NCI-H2196 treated with DMSO at 0.1 percent for 48 hours (cell line): ENCODE measurements at regions not wholly inside any gene's neighbourhood (a gene's known extent, or its start where the extent isn't known, plus 50 kb on each side); places are given as distances from the start of the nearest gene placed in this dataset.
"Not testable (repeated sequence)": the region's sequence is repeated elsewhere in the genome, so short reads cannot be mapped to it uniquely, and the experiment has no call there.

Source experiments
- DNase-seq: peaks from one replicate; lab custom pipeline; 2025; ENCODE audit not compliant: unreplicated experiment; lab: John Stamatoyannopoulos, UW

DNA sequence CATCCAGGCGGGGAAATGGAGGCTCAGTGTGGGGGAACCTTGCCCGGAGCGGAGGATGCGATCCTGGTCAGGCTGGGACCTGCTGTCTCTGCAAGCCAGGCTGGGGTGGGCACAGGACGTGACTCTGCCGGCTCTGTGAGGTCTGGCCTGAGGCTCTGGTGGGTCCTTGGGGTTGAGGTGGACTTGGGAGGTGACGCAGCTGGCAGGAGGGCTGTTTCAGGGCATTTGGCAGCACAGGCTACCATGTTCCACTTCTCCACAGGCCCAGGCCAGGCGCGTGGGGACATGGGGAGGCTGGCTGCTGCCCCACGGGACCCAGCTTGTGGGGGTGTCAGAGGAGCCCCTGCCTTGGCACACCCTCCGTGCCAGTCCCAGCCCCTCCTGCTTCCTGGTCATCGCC is 1199.7 kb downstream of the BRD1 start:
- no peak for DNase-seq

DNA sequence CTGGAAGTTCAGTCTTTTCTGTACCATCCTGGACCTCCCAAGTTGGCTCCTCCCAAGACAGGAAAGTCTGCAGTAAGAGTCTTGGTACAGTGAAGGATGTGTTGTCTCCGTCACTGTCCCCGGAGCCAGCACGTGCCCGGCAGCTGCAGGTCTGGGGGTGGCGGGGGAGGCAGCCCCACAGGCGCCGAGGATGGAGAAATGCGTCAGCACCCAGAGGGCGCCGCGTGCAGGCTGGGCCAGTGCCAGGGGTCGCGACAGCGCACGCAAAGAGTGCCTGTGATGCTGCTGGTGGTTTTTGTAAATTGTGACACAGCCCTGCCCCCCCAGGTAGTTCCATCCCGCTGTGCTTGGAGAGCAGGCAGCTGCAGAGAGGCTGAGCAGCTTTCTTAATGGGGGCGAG is 1200.5 kb downstream of the BRD1 start:
- no peak for DNase-seq

DNA sequence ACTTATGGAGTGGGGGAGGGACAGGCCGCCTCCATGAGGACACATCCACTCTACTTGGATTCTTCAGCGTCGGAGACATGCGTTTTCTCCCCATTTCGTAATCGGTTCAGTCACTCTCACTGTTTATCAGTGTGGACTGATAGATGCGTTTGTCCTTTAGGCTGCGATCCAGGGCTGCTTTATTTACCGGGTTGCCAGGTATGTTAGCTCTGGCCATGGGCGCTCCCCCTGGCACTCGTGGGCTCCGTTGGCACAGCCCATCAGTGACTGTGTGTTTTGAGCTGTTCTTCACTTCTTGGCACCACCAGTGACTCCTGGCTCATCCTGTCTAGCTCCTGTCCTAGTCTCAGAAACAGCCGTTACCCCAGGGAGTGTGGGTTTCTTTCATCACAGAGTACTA is 1203.3 kb downstream of the BRD1 start:
- no peak for DNase-seq

DNA sequence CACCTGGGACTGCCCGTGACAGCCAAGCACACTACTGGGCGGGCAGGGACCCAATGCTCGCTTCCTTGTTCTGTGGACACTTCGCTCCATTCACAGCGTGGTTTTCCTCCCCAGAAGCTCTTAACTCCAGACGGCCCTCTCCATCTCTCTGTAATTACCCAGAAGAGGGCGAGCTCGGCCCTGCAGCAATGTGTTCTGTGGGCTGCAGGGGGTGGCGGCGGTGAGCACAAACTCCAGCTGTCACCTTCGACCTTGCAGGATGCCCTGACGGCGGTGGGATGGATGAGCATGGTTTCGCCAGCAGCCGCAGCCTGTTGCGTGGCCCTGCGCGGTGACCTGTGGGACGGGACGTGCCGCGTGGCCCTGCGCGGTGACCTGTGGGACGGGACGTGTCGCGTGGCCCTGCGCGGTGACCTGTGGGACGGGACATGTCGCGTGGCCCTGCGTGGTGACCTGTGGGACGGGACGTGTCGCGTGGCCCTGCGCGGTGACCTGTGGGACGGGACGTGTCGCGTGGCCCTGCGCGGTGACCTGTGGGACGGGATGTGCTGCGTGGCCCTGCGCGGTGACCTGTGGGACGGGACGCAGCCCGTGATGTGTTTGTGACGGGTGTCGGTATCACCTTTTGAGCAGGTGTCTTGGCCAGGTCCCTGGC is 1204.7 kb downstream of the BRD1 start:
- DNase-seq, result no peak

DNA sequence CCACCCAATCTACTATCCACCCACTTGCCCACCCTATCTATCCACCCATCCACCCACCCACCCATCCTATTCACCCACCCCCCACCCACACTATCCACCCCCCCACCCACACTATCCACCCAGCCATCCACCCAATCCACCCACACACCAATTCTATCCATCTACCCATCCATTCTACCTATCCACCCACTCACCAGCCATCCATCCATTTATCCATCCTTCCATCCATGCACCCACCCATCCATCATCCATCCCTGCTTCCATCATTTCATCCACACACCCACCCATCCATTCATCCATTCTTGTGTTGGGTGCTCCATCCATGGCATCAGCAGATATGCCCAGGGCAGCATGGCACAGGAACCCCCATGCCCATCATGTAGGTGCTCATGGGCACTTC is 1206.6 kb downstream of the BRD1 start:
- DNase-seq, result no peak

DNA sequence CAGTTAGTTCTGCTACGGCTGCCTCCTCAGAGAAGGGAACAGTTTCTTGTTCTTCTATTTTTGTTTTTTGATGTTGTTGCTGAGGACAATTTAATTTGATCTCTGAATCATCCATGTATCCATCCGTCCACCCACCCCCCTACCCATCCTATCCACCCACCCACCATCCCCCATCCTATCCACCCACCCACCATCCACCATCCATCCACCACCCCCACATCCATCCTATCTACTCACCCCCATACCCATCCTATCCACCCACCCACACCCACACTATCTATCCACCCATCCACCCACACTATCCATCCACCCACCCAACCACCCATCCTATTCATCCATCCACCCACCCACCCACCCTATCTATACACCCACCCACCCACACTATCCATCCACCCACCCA is 1207.2 kb downstream of the BRD1 start:
- not testable (repeated sequence) for DNase-seq

DNA sequence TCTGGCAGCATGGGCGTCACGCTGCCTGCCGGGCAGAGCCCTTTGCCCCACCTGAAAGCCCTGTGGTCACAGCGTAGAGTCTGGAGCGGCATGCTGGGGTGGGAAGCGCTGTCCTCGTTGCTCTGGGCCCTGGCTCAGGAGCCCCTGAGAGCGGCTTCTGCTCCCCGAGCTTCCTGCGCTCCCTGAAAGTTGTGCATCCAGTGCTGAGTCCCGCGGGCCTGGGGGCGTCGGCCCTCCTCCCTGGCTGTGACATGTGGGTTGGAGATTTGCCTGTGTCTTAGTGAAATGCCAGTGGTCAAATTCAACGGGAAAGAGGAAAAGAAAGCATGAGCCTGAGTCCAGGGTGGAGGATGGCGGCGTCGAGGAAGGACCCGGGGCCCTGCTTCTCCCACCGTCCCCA is 1208.0 kb downstream of the BRD1 start:
- no peak for DNase-seq

DNA sequence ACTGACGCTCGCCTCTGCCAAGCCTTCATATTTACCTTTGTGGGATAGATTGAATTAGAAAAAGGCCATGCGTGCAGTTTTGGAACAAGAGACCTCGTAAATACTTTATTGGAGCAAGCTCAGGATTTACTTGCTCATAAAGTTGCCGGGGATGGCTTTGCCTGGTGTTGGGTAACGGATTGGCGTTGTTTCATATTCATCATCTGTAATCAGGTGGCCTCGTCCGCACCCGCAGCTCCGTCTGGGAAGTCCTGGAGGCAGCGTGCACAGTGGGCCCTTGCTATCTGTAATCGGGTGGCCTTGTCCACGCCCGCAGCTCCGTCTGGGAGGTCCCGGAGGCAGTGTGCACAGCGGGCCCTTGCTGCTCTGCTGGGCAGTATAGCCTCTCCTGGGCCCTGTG is 1209.3 kb downstream of the BRD1 start:
- DNase-seq, result no peak

DNA sequence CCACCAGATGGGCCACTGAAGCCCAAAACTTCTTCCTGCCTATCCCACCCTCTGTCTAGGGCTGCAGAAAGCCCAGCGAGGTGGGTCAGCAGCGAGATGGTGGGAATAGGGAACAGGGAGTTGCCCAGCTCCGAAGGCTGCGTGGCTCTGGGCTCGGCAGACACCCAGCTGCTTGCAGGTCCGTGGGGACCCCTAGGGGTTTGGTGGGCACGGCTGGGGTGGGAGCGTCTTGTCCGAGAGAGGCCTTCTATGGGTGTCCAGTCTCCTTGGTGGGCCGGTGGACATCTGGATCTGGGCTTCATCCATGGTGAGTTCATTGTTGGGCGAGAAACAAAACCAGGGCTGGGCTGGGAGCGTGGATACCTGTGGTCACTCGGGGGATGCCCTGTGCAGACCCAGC is 1211.0 kb downstream of the BRD1 start:
- DNase-seq, result no peak

DNA sequence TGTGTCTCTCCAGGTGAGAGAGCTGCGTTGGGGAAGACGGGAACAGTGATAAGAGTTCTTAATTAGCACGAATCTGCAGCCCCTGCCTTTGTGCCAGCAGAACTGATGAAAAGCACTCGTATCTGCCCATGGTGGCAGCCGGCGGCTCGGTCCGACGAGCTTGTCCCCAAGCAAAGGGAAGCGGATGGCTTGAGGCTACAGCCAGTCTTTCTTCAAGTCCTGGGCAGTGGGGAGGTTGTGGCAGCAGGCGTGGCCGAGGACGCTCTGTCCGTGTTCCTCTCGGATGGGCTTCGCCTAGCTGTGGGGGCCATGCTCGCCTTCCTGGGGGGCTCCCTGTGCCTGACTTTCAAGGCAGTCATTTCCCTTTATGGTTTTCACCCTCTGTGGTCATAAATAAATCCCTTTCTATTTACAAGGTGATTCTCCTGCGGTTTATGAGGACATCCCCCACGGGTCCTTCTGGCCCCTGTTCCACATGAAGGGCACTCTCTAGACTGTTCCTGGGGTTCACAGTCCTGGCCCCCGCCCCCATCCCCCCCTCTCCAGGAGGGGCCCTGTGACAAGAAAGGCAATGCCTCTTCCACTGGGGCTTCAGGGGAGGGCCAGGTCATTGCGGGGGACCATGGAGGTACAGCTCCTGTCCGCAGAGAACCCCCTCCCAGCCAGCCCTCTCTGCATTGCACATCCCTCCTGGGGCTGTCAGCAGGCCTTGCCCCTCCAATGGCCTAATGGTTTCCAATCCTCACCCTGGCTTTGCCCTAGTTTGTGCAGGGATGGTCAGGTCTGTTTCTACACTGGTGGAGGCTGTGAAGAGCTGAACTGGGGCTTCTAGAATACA is 1212.3 kb downstream of the BRD1 start:
- no peak for DNase-seq

DNA sequence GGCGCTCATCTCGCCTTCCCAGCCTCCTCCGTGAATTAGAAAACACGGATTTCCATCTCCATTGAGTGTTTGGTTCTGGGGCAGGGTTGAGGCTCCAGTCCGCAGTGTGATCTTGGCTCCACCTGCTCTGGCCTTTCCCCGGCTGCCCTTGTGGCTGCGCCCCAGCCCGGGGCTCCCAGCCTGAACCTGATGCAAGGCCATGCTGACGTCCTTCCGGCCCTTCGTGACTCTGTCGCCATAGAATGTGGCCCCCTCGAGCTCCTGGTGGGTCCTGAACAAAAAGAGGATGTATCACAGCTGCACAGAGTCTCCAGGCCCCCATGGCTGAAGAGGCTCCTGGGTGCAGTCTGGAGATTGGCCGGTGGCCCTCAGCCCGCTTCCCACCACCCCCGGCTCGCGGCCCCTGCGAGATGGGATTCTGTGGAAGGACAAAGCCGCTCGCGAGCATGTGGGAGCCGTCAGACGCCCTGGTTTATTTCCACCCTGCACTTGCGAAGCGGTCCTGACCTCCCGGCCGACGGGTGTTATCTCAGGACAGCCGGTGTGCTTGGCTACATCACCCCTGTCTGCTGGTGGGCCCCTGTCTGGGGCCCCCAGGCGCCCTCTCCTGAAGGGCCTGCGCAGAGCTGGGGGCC is 1214.0 kb downstream of the BRD1 start:
- no peak for DNase-seq

DNA sequence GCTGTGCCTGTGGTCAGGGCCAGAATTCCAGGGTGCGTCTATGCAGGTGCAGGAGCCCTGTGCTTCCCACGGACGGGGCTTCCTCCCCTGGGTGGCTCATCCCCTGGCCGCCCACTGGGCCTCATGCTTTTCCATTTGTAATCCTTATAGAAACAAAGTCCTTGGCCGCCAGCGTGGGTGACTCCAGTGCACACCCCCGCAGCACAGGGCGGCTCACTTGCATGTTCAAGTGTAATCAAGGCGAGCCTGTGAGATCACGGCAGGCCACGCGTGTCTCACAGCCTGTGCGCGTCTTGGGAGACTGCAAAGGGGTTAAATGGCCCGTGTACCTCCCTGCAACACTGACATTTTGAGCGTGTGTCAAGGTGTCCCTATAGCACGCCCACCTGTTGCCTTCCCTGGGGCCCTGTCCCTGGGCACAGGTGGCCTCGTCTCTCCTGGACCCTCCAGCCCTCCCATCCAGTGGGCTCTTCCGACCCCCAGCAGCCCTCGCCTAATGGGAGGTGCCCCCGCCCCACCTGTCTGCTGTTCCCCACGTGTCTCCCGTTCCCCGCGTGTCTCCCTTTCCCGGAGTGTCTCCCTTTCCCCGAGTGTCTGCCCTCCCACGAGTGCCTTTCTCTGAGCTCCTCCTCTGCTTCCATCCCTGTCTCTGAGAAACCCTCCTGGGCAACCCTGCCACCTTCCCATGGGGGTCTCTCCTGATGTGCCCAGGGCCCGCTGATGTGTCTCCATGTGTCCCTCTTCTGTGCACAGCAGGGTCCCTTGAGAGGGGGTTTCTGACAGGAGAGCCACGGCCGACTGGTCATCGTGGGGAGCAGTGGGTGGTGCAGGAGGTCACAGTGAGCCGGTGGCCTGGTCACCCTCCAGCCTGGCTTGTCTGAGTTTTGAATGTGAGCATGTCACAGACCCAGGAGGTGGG is 1215.3 kb downstream of the BRD1 start:
- DNase-seq, result no peak

DNA sequence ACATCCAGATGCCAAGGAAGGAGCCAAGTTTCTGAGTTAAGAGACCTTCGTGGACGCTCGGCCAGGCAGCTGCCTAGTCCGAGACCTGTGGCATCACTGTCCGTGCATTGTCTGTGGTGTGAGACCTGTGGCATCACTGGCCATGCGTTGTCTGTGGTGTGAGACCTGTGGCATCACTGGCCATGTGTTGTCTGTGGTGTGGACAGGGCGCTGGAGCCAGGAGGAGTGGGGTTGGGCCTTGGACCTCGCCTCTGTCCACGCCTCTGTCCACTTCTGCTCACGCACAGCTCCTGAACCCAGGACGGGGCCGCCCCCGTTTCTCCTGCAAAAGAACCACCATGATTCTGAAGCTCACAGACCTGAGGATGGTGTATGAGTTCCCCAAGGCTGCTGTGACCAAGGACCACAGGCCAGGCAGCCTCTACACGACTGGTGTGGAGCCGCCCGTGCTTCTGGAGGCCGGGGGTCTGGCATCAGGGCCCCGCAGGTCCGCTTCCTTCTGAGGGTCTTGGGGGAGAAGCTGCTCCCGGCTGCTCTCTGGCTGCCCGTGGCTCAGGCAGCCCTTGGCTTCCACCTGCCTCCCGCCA is 1218.3 kb downstream of the BRD1 start:
- DNase-seq, result no peak

DNA sequence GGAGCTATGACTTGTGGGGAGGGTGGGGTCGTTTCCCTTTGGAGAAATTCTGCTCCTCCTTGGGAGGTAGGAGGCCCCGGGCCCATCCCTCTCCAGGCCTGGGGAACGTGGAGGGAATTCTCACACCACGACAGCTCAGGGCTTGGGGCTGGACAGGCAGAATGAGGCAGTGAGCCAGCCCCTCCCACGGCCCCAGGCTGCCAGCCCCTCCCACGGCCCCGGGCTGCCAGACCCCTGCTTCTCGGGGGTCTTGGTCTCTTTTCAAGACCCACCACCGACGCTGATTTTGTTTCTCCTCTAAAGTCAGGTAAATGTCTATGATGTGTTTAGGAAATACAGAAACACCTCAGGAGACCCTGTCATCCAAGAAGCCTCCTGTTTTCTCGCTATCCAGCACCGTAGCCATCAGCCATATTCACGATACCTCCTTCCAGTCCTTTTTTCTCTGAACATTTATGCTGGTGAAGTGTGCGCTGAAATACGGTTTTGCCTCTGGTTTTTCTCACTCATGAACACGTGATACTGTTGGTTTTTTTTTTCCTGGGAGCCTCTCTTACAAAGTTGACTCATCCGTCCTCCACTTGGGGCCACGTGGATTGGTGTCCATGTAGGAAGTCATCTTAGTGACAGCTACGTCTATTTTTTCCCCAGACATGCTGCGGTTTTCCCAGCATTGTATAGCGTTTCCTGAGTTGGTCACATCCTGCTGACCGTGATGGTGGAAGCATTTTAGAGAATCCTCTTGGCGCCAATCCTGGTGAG is 1219.6 kb downstream of the BRD1 start:
- no peak for DNase-seq

DNA sequence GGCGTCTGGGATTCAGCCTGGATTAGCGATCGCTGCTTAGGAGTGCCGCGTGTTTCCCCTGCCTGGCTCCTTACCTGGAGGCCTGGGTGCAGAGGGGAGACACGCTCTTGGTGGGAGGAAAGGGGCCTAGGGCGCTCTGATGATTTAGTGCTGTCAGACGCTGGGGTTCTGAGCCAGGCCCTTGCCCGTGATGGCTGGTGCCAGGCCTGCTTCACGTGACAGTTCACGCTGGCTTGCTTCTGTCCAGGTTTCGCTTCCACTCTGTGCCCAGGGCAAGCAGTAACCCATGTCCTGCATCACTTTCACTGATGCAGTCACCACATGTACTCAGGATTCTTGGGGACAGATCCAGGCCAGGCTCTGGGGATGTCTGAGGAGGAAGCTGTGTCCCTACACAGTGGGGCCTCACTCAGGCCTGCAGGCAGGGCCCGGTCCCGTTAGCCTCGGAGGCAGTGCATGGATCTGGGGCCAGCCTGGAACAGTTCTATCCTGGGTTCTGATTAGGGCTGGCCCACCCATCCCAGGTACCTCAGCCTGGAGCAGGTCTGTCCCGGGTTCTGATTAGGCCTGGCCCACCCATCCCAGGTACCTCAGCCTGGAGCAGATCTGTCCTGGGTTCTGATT is 1220.9 kb downstream of the BRD1 start:
- no peak for DNase-seq

DNA sequence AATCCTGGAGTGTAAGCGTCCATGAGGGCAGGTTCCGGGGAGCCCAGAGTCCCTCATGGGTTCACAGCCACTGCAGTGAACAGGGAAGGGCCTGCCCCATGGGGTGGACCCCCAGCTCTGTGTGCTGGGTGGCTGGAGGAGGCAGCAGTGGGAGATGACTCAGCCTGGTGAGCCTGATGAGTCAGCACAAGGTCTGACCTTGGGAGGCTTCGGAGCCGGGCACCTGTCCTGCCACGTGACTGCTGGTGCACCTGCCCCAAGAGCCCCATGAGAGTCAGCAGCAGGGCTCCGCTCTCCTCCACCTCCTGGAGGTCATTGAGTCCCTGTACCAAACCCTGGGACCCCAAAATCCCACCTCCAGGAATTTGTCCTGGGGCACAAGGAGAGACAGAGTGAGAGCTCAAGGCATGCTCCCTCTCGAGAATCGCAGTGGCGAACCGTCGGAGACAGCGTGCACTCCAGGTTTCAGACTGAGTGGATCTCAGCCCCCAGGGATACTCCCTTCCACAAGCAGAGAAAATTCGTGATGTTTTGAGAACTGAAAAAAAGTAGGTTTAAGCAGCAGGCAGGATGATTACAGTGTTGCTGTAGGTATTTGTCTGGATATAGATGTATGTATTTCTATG is 1221.7 kb downstream of the BRD1 start:
- no peak for DNase-seq

DNA sequence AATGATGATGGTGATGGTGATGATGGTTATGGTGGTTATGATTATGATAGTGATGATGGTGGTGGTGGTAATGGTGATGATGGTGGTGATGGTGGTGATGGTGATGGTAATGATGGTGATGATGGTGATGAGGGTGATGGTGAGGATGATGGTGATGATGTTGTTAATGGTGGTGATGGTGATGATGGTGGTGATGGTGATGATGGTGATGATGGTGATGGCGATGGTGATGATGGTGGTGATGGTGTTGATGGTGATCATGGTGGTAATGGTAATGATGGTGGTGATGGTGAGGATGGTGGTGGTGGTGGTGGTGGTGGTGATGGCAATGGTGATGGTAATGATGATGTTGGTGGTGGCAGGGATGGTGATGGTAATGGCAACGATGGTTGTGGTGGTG is 1222.5 kb downstream of the BRD1 start:
- no peak for DNase-seq

DNA sequence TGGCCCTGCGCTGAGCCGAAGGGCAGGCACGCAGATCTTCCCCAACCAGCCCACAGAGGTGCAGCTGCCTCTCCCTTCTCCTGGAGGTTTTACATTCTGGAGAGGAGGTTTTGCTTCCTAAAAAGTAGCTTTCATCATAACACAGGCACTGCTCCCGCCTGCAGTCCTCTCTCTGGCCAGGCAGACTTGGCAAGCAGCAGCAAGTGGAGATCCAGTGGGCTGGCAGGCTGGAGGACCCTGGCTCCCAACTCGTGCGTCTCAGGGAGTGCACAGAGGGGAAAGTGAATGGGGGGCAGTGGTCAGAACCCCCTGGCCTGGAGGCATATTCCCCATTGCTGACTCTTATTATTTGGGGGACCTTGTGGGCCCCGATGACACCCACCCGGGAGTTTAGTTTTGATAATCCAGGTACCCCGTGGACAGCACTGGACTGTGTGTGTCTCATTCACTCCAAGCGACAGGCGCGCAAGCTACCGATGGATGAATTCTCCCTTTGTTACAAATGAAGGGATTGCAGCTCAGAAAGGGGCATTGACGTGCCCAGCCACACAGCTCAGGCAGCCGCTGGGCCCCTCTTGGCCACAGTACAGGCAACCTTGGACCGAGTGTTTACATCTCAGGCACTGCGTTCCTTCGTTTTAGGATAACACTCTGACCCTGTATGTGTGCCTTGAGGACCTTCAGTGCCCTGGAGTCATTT is 1223.9 kb downstream of the BRD1 start:
- no peak for DNase-seq
